OCI-M1 (cell line): ENCODE measurements at regions not wholly inside any gene's neighbourhood (a gene's known extent, or its start where the extent isn't known, plus 50 kb on each side); places are given as distances from the start of the nearest gene placed in this dataset.

Experiments used
- DNase-seq: peaks from one replicate; lab custom pipeline; 2025; lab: John Stamatoyannopoulos, UW

GRCh38 chr20:60126975-60127374, 168.8 kb downstream of the CDH26 start:
- no peak for DNase-seq

- no peak for DNase-seq
These were observed 173.2 kb downstream of the CDH26 start for GRCh38 chr20:60131375-60131774.

GRCh38 chr20:60132162-60132826, 174.1 kb downstream of the CDH26 start:
- no peak for DNase-seq

- DNase-seq: no peak
These were observed 174.8 kb downstream of the CDH26 start for GRCh38 chr20:60132827-60133670.

- no peak for DNase-seq
These were observed 177.1 kb downstream of the CDH26 start for GRCh38 chr20:60135276-60135675.

- DNase-seq: no peak
These were observed 178.6 kb downstream of the CDH26 start for GRCh38 chr20:60136645-60137401.

- DNase-seq: peak; percentile 7
These were observed 179.5 kb downstream of the CDH26 start for GRCh38 chr20:60137657-60138245.

- DNase-seq: no peak
These were observed 180.3 kb downstream of the CDH26 start for GRCh38 chr20:60138256-60139220.

GRCh38 chr20:60139663-60140446, 181.6 kb downstream of the CDH26 start:
- DNase-seq: no peak

GRCh38 chr20:60142587-60142986, 184.4 kb downstream of the CDH26 start:
- DNase-seq: no peak

GRCh38 chr20:60143261-60143842, 185.1 kb downstream of the CDH26 start:
- no peak for DNase-seq

- no peak for DNase-seq
These were observed 186.2 kb downstream of the CDH26 start for GRCh38 chr20:60144404-60144803.

GRCh38 chr20:60144974-60145527, 186.8 kb downstream of the CDH26 start:
- no peak for DNase-seq

- DNase-seq: no peak
These were observed 188.8 kb downstream of the CDH26 start for GRCh38 chr20:60147004-60147403.

- no peak for DNase-seq
These were observed 190.7 kb downstream of the CDH26 start for GRCh38 chr20:60148885-60149284.

- no peak for DNase-seq
These were observed 194.6 kb downstream of the CDH26 start for GRCh38 chr20:60152792-60153191.

GRCh38 chr20:60160451-60161145, 202.4 kb downstream of the CDH26 start:
- DNase-seq: no peak

GRCh38 chr20:60167812-60168211, 209.6 kb downstream of the CDH26 start:
- DNase-seq: no peak

- DNase-seq: no peak
These were observed 210.7 kb downstream of the CDH26 start for GRCh38 chr20:60168963-60169362.
